ENCODE measurements at regions not wholly inside any gene's neighbourhood (a gene's known extent, or its start where the extent isn't known, plus 50 kb on each side); places are given as distances from the start of the nearest gene placed in this dataset.

- intact Hi-C loops (cut with micrococcal nuclease; ENCODE audit: unreplicated experiment): no loop called here
Observed at GRCh38 chr16:86428729-86429517, 81.4 kb upstream of the FOXF1 start.

GRCh38 chr16:86429663-86430062 is 80.7 kb upstream of the FOXF1 start:
- Histone ChIP-seq H3K27me3 (ENCODE audit: control insufficient read depth, insufficient read depth, low read length) (0 out of 2 replicates have a peak, but pooled peaks cover 2% of the 10 kb centered on the region), H3K4me3 (ENCODE audit: low read depth in 2 of 2, low read length in 2 of 2) (no peak overlapping the region), H3K9me3 (ENCODE audit: control insufficient read depth, insufficient read depth, low read depth, low read length) (no peaks in the 10 kb centered on the region), H3K36me3 (ENCODE audit: control insufficient read depth, insufficient read depth, low read length) (no peaks in the 10 kb centered on the region), H3K27ac (ENCODE audit: low read length) (no peak overlapping the region), H3K4me1 (ENCODE audit: control insufficient read depth, insufficient read depth, low read length) (no peaks in the 10 kb centered on the region)
- ChIA-PET POLR2A (no interaction called here), CTCF (no interaction called here)
- BruUV-seq (replicated peaks): no TSS peak
- intact Hi-C loops (cut with micrococcal nuclease; ENCODE audit: unreplicated experiment): no loop called here
- in situ Hi-C loops (cut with HindIII; ENCODE audit: low pct_unique_long_range_greater_than_20kb, low sequenced_read_pairs): no loop called here
- DNase-seq (ENCODE audit: low read depth, low spot score) (no peak), ATAC-seq (no peak)
- no peak for TF ChIP-seq SIN3A (IDR thresholded peaks at IDR 0.05; ENCODE audit: borderline replicate concordance, insufficient read depth, low read depth, low read length)
- TF ChIP-seq TCF7L2 (IDR thresholded peaks at IDR 0.05; ENCODE audit: low read depth, low read length): no peak
- no peak for TF ChIP-seq REST (IDR thresholded peaks at IDR 0.05; ENCODE audit: insufficient read depth in 1 of 2, low read depth in 2 of 2, low read length in 1 of 2)
- TF ChIP-seq POLR2AphosphoS5 (IDR thresholded peaks at IDR 0.05; ENCODE audit: low read depth, low read length): no peak
- no peak for TF ChIP-seq CTCF (IDR thresholded peaks at IDR 0.05)

More at GRCh38 chr16:86428729-86429517, 81.4 kb upstream of the FOXF1 start:
- H3K27me3 ChIP-seq (ENCODE audit: control insufficient read depth, insufficient read depth, low read length): 0 out of 2 replicates have a peak, but pooled peaks cover 2% of the 10 kb centered on the region
- H3K4me1 ChIP-seq (ENCODE audit: control insufficient read depth, insufficient read depth, low read length): no peaks in the 10 kb centered on the region
- no peak overlapping the region for H3K4me3 ChIP-seq (ENCODE audit: low read depth in 2 of 2, low read length in 2 of 2)
- ChIA-PET CTCF (no interaction called here), POLR2A (interaction anchor here (0.6 kb wide), 1 partner anchor 77 kb away, joined by 4 read pairs; no protein-coding TSS in a partner anchor)
- H3K27ac ChIP-seq (ENCODE audit: low read length): no peak overlapping the region
- no peak for TF ChIP-seq REST (IDR thresholded peaks at IDR 0.05; ENCODE audit: insufficient read depth in 1 of 2, low read depth in 2 of 2, low read length in 1 of 2)
- TF ChIP-seq POLR2AphosphoS5 (IDR thresholded peaks at IDR 0.05; ENCODE audit: low read depth, low read length): no peak
- no peak for TF ChIP-seq SIN3A (IDR thresholded peaks at IDR 0.05; ENCODE audit: borderline replicate concordance, insufficient read depth, low read depth, low read length)
- TF ChIP-seq CTCF (IDR thresholded peaks at IDR 0.05): no peak
- TF ChIP-seq TCF7L2 (IDR thresholded peaks at IDR 0.05; ENCODE audit: low read depth, low read length): no peak
- in situ Hi-C loops (cut with HindIII; ENCODE audit: low pct_unique_long_range_greater_than_20kb, low sequenced_read_pairs): no loop called here
- no peak for ATAC-seq
- H3K36me3 ChIP-seq (ENCODE audit: control insufficient read depth, insufficient read depth, low read length): no peaks in the 10 kb centered on the region
- no peaks in the 10 kb centered on the region for H3K9me3 ChIP-seq (ENCODE audit: control insufficient read depth, insufficient read depth, low read depth, low read length)
- no TSS peak for BruUV-seq (replicated peaks)
- DNase-seq (ENCODE audit: low read depth, low spot score): no peak

All from Panc1 (cell line).